ENCODE measurements at regions not wholly inside any gene's neighbourhood (a gene's known extent, or its start where the extent isn't known, plus 50 kb on each side); places are given as distances from the start of the nearest gene placed in this dataset. TPM values are rescaled to one million over a fixed set of nuclear protein-coding genes. Genes with fewer than 3 reads are reported as not detected.

DNA sequence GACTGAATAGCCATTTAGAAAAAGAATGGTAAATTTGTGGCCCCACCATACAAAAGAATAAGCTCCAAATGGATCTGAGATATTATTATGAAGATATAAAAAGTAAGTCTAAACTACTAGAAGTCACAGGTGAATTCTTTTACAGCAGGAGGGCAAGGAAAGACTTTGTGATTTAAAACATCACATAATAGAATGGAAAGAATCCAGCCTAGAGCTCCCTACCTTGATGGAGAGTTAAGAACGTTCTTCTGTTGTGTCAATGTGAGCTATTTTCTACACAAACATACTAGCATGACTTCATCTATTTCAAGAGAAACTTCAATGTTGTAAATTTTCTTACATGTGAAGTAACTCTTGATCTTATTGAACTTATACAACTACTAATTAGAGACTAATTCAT, 100.0 kb upstream of the NRSN1 start:
- DNase-seq (ENCODE audit: low read depth in 2 of 3, low spot score in 2 of 3) = no peak

DNA sequence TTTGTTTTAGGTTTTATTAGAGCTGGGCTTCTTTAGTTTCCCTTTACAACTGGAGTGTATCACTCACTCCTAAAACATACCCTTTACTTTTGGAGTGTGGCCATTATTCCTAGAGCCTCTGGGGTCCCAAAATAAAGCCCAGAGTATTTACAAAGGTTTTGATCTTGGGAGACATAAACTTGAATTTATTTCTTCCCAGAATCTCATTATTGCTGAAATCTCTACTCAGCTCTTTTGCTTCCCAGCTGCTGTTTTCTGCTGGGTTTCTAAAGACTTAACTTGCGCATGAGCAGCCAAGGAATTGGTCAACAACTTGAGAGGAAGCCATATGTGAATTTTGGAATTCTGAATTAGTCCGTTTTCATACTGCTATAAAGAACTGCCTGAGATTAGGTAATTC, 94.5 kb upstream of the NRSN1 start:
- no peak for DNase-seq (ENCODE audit: low read depth in 2 of 3, low spot score in 2 of 3)

DNA sequence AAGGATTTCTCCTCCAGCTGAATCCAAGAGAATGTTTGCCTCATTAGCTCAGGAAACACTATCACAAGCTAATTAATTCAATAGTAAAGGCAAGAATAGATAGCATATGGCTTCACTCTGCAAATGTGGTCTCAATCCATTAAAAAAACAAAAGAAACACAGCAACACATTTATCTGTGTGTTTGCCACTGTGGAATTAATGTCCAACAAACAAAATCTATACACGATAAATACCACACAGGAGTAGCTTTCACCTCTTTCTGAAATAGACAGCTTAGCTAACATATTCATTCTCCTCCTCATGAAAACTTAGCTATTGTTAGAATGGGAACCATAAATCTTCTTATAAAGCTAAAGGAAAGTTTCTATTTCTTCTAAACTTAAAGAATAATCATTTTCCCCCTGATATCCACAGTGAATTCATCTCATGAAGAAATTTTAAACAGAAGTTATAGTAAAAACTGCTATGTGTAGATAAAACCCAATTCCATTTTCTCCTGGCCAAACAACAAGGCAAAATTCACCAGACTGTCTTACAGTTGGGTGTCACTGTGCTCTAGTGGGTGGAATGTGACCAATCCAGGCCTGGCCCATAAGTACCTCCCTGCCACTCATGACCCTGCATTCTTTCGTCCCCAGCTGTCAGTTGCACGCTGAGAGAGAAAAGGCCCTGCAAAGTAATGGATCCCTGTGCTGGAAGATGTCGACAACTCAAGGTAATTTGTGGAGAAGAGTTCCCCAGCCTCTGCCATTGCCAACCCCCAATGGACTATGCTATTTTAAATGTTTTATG, 92.9 kb upstream of the NRSN1 start:
- DNase-seq (ENCODE audit: low read depth in 2 of 3, low spot score in 2 of 3) = no peak

DNA sequence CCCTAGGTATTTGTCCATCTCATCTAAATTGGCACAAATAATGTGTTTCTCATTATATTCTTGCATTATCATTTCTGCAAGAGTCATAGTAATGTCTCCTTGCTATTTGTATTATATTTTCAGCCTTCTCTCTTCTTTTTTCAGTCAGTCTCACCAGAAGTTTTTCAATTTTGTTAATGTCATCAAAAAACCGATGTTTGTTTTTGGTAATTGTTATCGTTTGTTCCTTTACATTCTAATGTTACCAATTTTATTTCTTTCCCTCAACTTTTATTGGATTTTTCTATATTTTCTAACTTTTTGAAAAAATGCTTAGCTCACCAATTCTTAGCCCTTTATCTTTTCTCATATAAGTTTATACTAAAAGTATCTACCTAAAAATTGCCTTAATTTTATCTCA, 82.2 kb upstream of the NRSN1 start:
- no peak for DNase-seq (ENCODE audit: low read depth in 2 of 3, low spot score in 2 of 3)

DNA sequence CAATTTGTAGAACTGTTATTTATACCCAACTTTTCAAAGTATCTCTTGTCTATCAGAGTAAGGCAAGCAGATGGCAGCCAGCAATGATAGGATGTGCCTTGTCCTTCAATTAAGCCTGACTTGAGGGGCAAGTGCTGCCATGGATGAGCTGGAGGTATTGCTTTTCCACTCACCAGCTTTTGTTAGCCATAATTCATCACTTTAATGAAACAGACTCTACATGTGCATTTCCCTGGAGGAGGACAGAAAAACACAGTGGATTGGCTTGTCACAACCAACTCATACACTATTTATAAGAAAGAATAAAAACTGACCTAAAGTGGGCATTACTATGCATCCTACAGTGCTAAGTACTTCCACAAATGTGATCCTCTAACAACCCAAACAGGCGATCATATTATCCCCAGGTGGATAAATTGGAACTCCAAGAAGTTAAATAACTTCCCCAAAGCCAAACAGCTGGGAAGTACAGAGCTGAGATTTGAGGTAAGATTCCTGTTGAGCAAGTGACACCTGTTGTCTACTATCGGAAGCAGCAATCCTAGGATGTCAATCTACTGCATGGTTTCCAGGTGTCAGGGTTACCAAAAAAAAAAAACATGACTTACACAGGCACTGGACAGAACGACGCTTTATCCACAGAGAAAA, 73.9 kb upstream of the NRSN1 start:
- no peak for DNase-seq (ENCODE audit: low read depth in 2 of 3, low spot score in 2 of 3)

DNA sequence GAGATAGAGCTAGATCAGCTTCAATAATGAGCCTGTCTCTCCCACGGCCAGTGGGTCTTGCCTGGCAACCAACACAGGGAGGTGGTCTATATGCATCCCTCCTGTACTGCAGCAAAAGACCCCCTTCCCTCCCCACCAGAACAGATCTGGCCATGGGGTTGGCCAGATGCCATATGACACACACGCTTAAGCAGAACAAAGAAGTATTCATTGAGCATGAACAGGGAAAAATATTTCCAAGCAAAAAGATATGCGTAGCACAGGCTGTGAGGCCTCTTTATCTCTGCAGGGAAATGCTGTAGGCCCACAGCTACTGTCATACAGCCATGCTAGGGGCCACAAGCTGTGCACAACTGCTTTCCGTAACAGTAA, 73.4 kb upstream of the NRSN1 start:
- no peak for DNase-seq (ENCODE audit: low read depth in 2 of 3, low spot score in 2 of 3)

DNA sequence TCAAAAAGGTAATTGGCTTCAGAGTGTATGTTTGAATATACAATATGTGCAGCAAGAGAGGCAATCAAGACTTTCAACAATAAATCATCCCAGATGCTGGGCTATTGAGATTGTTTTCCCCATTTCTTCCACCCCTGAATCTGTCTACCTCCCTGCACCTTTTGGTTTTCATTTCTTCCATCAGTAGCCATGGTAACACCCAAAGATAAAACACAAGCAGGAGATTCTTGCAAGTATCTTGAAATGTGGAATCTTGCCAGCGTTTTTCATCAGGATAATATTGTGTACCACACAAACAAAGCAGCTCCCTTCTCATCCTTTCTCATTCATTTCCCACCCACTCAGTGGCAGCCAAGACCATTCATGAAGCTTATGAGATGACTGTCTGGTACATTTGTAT, 73.0 kb upstream of the NRSN1 start:
- no peak for DNase-seq (ENCODE audit: low read depth in 2 of 3, low spot score in 2 of 3)

DNA sequence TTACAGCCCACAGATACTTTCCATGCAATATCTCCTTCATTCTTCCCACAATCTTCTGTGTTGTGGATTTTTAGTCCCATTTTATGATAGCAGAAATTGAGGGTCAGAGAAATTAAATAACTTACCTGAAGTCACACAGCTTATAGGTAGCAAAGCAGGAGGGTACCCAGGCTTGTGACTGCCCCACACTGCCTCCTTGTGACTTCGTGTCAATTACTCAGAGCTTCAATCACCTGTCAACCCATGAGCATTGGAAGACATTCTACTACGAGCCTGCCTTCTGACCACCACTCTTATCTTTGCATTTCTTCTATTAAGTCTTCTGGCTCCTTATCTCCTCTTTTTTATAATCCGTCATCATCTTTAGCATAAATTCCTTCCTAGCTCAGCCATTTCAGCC, 71.6 kb upstream of the NRSN1 start:
- DNase-seq (ENCODE audit: low read depth in 2 of 3, low spot score in 2 of 3) = no peak

DNA sequence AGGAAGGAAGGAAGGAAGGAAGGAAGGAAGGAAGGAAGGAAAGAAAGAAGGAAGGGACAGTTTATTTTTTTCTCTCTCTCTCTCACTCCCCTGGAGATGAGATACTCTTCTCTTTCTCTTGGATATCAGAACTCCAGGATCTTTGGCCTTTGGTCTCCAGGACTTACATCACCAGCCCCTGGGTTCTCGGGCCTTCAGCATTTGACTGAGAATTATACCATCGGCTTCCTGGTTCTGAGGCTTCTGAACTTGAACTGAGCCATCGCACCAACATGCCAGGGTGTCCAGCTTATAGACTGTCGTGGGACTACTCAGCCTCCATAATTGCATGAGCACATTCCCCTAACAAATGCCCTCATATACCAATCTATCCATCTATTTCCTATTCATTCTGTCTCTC, 69.4 kb upstream of the NRSN1 start:
- no peak for DNase-seq (ENCODE audit: low read depth in 2 of 3, low spot score in 2 of 3)

DNA sequence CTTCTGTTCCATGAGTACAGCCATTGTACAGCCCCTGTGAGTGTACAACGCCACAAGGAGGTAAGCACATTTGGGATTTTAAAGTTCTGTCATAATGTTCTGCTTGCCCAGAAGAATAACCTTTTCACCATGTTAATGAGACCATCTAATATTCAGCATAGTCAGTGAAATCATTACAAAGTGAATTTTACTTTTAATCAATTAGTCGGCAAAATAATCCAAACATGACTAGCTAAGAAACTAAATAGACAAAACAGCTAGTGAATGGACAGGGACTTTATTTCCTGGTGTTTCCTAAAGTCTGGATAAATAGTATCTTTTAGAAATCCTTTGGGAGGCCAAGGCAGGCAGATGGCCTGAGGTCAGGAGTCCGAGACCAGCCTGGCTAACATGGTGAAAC, 69.0 kb upstream of the NRSN1 start:
- no peak for DNase-seq (ENCODE audit: low read depth in 2 of 3, low spot score in 2 of 3)

DNA sequence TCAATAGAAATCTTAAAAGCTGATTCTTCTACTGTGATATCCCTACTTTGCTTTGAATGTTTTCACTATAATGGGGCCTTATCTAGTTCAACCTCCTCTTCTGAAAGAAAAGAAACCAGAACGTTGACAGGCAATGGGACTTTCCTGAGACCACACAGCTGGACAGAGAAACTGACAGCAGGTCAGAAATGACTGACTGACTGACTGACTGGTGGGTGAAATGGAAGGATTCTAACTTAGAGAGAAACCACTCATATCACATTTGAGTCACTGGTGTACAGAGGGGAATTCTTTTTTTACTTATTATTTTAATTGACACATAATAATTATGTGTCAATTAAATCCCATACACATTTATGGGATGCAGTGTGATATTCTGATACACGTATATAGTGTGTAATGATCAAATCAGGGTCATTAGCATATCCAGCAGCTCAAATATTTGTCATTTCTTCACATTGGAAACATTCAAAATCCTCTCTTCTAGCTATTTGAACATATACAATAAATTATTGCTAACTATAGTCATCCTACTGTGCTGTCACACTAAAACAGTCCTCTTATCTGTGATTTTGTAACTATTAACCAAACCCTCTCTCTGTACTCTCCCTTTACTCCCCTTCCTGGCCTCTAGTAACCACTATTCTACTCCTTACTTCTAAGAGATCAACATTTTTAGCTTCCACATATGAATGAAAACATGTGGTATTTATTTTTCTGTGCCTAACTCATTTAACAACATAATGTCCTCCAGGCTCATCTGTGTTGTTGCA, 64.8 kb upstream of the NRSN1 start:
- no peak for DNase-seq (ENCODE audit: low read depth in 2 of 3, low spot score in 2 of 3)

DNA sequence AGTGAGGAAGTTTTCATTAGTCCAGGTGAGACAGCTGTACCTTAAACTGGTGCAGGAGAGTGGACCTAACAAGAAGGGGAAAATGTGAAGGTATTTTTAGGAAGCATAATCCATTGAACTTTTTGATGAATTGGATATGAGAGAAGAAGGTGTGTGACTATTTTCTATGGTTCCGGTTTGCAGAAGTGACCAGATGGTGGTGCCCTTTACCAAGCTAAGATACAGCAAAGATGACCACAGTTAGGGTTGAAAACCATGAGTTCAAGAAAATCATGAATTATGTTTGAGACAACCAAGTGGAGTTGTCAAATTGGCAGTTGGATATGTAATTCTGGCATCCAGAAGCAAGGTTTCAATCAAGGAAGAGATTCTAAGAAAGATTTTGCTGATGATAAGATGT, 61.9 kb upstream of the NRSN1 start:
- DNase-seq (ENCODE audit: low read depth in 2 of 3, low spot score in 2 of 3) = peak in 1 of 3 donors; percentile 7

DNA sequence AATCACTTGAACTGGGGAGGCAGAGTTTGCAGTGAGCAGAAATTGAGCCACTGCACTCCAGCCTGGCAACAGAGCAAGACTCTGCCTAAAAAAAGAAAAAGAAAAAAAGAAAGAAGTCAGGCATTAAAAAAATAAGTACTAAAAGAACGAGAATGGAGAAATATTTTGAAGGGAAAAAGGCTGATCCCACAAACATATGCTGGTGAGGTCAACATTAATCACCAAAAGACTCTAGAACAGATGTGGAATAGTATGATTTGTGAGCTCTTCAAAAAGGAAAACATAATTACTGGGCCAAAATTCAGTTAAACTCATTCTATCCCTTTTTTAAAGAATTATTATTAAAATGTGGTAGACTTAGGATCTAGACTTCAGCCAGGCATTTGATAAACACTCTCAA, 61.2 kb upstream of the NRSN1 start:
- DNase-seq (ENCODE audit: low read depth in 2 of 3, low spot score in 2 of 3) = no peak

DNA sequence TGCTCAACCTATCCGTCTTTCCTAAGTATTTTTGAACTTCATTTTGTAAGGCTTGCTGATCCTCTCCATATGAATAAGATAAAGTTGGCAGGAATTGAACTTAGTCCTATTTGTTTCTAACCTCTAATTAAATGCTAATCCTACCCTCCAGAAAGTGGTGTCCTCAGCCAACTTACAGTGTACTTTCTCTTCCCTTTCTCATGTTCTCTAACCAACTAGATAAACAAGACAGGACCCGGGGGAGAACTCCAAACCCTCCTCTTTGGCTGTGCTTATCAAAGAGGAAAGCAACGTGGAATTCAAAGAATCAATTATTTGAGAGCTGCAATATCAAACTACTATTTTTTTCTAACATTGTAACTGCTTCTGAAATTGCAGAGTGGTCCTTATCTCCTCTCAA, 56.5 kb upstream of the NRSN1 start:
- DNase-seq (ENCODE audit: low read depth in 2 of 3, low spot score in 2 of 3) = no peak

DNA sequence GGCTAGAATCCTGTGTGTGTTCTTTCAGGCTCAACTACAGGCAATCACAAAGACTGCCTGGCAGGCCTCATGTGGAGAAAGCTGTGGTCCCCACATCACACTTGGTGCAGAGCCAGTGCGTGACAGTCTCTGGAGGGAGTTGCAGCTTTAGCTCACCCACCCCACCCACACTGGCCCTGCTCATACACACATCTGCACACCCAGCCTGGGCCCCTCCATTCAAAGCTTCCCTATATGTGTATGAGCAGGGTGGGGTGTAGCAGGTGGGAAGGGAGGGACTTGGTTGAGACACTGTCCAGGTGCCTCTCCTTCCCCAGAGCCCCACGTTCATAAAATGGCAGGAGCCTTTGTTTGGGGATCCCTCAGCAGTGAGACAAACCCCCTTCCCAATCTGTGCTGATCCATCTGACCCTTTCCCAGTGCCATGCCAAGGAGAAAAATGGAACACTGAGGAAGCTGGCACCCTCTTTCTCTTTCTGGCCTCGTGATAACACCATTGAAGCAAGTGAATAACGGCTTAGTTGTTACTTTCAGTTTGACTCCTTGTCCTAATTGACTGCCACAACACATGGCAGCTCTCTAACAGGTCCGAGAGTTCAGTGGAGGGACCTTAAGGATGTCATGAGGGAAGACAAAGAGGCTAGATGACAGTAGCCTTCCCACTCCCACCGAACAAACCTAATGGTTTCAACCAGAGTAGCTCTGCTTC, 53.8 kb upstream of the NRSN1 start:
- DNase-seq (ENCODE audit: low read depth in 2 of 3, low spot score in 2 of 3) = no peak

DNA sequence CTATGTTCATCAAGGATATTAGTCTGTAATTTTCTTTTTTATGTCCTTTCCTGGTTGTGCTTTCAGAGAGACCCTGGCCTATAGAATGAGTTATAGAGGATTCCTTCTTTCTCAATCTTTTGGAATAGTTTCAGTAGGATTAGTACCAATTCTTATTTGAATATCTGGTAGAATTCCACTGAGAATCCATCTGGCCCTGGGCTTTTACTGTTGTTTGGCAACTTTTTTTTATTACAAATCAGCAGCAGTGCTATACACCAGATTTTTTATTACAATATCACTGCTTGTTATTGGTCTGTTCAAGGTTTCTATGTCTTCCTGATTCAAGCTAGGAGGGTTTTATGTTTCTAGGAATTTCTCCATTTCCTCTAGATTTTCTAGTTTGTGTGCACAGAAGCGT, 50.0 kb upstream of the NRSN1 start:
- no peak for DNase-seq (ENCODE audit: low read depth in 2 of 3, low spot score in 2 of 3)

Small RNA genes lying in the stretch of these regions (small RNA-seq; reads per million reads assigned to genes)
- gene AL133270.1 (not detected), gene RNU6-1060P (not detected), gene SPTLC1P2 (not detected)

All from hematopoietic multipotent progenitor cell (in vitro differentiated cells).